Endodermal cell (in vitro differentiated cells): ENCODE measurements at regions not wholly inside any gene's neighbourhood (a gene's known extent, or its start where the extent isn't known, plus 50 kb on each side); places are given as distances from the start of the nearest gene placed in this dataset.

Experiments used
- DNase-seq: peaks from one replicate; pipeline ENCODE4 v3.0.0-alpha.2; 2017
- H3K27ac ChIP-seq: 2 replicates; pipeline ENCODE4 v1.5.1; 2013; ENCODE audit warnings: mild to moderate bottlenecking, low read depth, low read length, moderate library complexity
- H3K27me3 ChIP-seq: 2 replicates; pipeline ENCODE4 v1.6.1; 2013; ENCODE audit warnings: mild to moderate bottlenecking, low read length, moderate library complexity; ENCODE audit not compliant: insufficient read depth, control insufficient read depth, poor library complexity, severe bottlenecking
- H3K36me3 ChIP-seq: 2 replicates; pipeline ENCODE4 v1.7.0; 2013; ENCODE audit warnings: mild to moderate bottlenecking, low read length, moderate library complexity; ENCODE audit not compliant: control insufficient read depth, insufficient read depth
- H3K4me1 ChIP-seq: one replicate; pipeline ENCODE4 v1.7.0; 2013; ENCODE audit warnings: low read length; ENCODE audit not compliant: control insufficient read depth, insufficient read depth
- H3K4me3 ChIP-seq: 2 replicates; pipeline ENCODE4 v1.5.1; 2013; ENCODE audit warnings: mild to moderate bottlenecking, low read length, moderate library complexity
- H3K9ac ChIP-seq: 2 replicates; pipeline ENCODE4 v1.6.1; 2013; ENCODE audit warnings: mild to moderate bottlenecking, low read length, moderate library complexity; ENCODE audit not compliant: poor library complexity, severe bottlenecking; ENCODE audit errors: extremely low read depth
- H3K9me3 ChIP-seq: 2 replicates; pipeline ENCODE4 v1.6.1; 2013; ENCODE audit warnings: mild to moderate bottlenecking, low read length, moderate library complexity; ENCODE audit not compliant: control insufficient read depth
- H3K27ac Mint-ChIP-seq: 2 replicates; pipeline ENCODE4 v1.8.0; 2020; ENCODE audit warnings: mixed read lengths
- H3K27me3 Mint-ChIP-seq: 2 replicates; pipeline ENCODE4 v1.8.0; 2021; ENCODE audit warnings: mild to moderate bottlenecking, mixed read lengths; ENCODE audit not compliant: insufficient read depth
- H3K36me3 Mint-ChIP-seq: 2 replicates; pipeline ENCODE4 v1.8.0; 2020; ENCODE audit warnings: low read depth, mixed read lengths
- H3K4me1 Mint-ChIP-seq: 2 replicates; pipeline ENCODE4 v1.8.0; 2020; ENCODE audit warnings: mixed read lengths
- H3K4me3 Mint-ChIP-seq: 2 replicates; pipeline ENCODE4 v1.8.0; 2020; ENCODE audit warnings: mild to moderate bottlenecking, moderate library complexity, mixed read lengths
- H3K9me3 Mint-ChIP-seq: 2 replicates; pipeline ENCODE4 v1.8.0; 2020; ENCODE audit warnings: mild to moderate bottlenecking, mixed read lengths
- WGBS, 2 experiments: methylation state at CpG; one replicate each; pipeline versions ENCODE4 v1.1.5 to v1.1.7; 2013; ENCODE audit warnings: missing lambda C conversion rate in 2 of 2, mixed read lengths in 1 of 2; ENCODE audit not compliant: insufficient coverage in 1 of 2, insufficient read length in 1 of 2; 5-methylcytosine and 5-hydroxymethylcytosine counted together
- TF ChIP-seq, protein P1 (sequence below): fragments of 200-600 bp; sonication (generic); conservative IDR thresholded peaks from 2 replicates; pipeline ENCODE4 v1.5.0; 2021; ENCODE audit warnings: antibody characterized with exemption, mild to moderate bottlenecking

DNA sequence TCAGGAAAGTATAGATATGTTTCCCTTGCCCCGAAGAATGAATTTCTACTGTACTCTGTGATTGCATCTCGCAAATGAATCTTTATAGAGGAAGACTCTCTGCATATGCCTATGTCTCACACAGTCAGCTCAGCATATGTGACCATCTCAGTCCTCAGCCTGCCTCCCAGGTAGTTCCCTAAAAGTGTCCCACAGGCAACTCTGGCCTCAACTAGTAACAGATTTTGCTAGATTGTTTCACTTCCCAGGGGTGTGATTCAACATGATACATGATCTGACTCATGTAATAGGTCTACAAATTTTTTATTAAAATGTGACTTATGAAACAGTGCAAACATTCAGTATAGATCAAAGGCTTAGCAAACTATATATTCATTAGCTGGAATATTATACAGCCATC is 296.6 kb upstream of the CRIM1 start:
- peaks cover 5% of the 10 kb centered on the region for H3K9me3 ChIP-seq
- no peak for DNase-seq
- no peak overlapping the region for H3K27ac Mint-ChIP-seq
- no peak overlapping the region for H3K27ac ChIP-seq
- no peak overlapping the region for H3K4me3 Mint-ChIP-seq
- H3K27me3 Mint-ChIP-seq: peaks cover 20% of the 10 kb centered on the region
- H3K4me3 ChIP-seq: no peak overlapping the region
- peaks cover 9% of the 10 kb centered on the region for H3K27me3 ChIP-seq
- peaks cover 4% of the 10 kb centered on the region for H3K4me1 ChIP-seq
- TF ChIP-seq, protein P1, sequence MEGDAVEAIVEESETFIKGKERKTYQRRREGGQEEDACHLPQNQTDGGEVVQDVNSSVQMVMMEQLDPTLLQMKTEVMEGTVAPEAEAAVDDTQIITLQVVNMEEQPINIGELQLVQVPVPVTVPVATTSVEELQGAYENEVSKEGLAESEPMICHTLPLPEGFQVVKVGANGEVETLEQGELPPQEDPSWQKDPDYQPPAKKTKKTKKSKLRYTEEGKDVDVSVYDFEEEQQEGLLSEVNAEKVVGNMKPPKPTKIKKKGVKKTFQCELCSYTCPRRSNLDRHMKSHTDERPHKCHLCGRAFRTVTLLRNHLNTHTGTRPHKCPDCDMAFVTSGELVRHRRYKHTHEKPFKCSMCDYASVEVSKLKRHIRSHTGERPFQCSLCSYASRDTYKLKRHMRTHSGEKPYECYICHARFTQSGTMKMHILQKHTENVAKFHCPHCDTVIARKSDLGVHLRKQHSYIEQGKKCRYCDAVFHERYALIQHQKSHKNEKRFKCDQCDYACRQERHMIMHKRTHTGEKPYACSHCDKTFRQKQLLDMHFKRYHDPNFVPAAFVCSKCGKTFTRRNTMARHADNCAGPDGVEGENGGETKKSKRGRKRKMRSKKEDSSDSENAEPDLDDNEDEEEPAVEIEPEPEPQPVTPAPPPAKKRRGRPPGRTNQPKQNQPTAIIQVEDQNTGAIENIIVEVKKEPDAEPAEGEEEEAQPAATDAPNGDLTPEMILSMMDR: no peak
- no peak overlapping the region for H3K9ac ChIP-seq
- peaks cover 6% of the 10 kb centered on the region for H3K9me3 Mint-ChIP-seq
- no peaks in the 10 kb centered on the region for H3K36me3 Mint-ChIP-seq
- H3K4me1 Mint-ChIP-seq: peaks cover 21% of the 10 kb centered on the region
- no peaks in the 10 kb centered on the region for H3K36me3 ChIP-seq
- WGBS, 2 experiments: 61 to 77% methylated on average over 2 of the region's 2 CpGs

DNA sequence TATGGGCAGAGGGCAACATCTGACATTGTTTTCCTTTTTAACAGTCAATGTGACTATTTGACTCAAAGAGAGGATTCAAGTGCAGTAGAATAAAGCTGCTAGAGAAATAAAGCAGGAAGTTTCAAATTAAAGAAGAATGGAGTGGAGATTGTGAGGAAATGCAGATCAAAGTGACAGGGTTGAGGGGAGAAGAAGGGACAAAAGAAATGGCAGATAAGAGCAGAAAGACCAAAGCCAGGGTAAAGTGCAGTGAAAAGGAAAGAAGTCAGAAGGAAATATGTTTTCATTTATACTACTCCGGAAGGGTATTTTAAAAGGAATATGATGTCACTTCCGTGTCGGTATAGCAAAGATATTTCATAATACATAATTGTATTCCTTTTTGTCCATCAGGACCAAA is 297.5 kb upstream of the CRIM1 start:
- no peak overlapping the region for H3K4me3 ChIP-seq
- Mint-ChIP-seq H3K4me1 (peaks cover 21% of the 10 kb centered on the region), H3K27ac (no peak overlapping the region), H3K9me3 (peaks cover 6% of the 10 kb centered on the region), H3K36me3 (no peaks in the 10 kb centered on the region), H3K27me3 (peaks cover 12% of the 10 kb centered on the region), H3K4me3 (no peak overlapping the region)
- WGBS, 2 experiments: 91% methylated on average over 3 of the region's 3 CpGs; no CpG with 5 or more reads in 1 of the 2 experiments
- H3K27ac ChIP-seq: peak overlapping the region; percentile 26
- H3K4me1 ChIP-seq: peaks cover 4% of the 10 kb centered on the region
- TF ChIP-seq, protein P1: no peak
- no peaks in the 10 kb centered on the region for H3K36me3 ChIP-seq
- DNase-seq: no peak
- peaks cover 9% of the 10 kb centered on the region for H3K27me3 ChIP-seq
- peaks cover 5% of the 10 kb centered on the region for H3K9me3 ChIP-seq
- H3K9ac ChIP-seq: no peak overlapping the region

DNA sequence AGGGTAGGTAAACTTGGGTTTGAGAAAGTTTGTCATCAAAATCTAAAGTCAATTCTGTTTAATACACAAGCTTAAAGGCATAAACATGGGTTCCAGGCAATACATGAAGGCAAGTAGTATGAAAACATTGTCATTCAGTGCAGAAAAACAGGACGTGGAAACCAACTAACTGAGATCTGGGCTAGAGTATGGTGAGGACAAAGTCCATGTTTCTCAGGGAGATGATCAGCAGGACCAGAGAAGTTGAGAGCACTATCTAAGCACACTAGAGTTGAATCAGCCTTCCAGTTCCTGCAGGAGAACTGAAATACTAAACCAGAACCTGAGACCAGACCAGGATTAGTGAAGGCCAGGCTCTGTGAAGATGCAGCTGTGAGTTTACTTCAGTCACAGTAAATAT is 302.8 kb upstream of the CRIM1 start:
- Histone ChIP-seq H3K36me3 (no peaks in the 10 kb centered on the region), H3K27me3 (no peaks in the 10 kb centered on the region), H3K4me1 (no peaks in the 10 kb centered on the region), H3K4me3 (no peak overlapping the region), H3K9ac (no peak overlapping the region), H3K9me3 (peaks cover 5% of the 10 kb centered on the region), H3K27ac (no peak overlapping the region)
- H3K36me3 Mint-ChIP-seq: no peaks in the 10 kb centered on the region
- H3K27me3 Mint-ChIP-seq: no peaks in the 10 kb centered on the region
- WGBS, 2 experiments: 83 to 89% methylated on average over 1 of the region's 1 CpG
- H3K9me3 Mint-ChIP-seq: peaks cover 10% of the 10 kb centered on the region
- no peak for DNase-seq
- no peak overlapping the region for H3K27ac Mint-ChIP-seq
- H3K4me3 Mint-ChIP-seq: no peak overlapping the region
- TF ChIP-seq, protein P1: no peak
- peaks cover under 1% of the 10 kb centered on the region for H3K4me1 Mint-ChIP-seq
